Heart left ventricle (tissue), 13 donors: ENCODE measurements at regions not wholly inside any gene's neighbourhood (a gene's known extent, or its start where the extent isn't known, plus 50 kb on each side); places are given as distances from the start of the nearest gene placed in this dataset.

Source experiments
- POLR2A ChIP-seq, 2 donors: fragments of 450-650 bp; IDR thresholded peaks; one replicate each; pipeline ENCODE4 v1.6.1; 2017; ENCODE audit warnings: antibody characterized with exemption in 2 of 2, mild to moderate bottlenecking in 2 of 2, moderate library complexity in 2 of 2
- TF ChIP-seq, protein P1 (sequence below), 12 donors: fragments of 200-600 bp; sonication (generic) in 4 of 12; IDR thresholded peaks; one replicate each; pipeline versions ENCODE4 v1.5.0 to v1.8.0; 2018 to 2022; ENCODE audit warnings: antibody characterized with exemption in 12 of 12, mild to moderate bottlenecking in 5 of 12
- donor health status: ischemic (EF 13 %, LVEDD 7.1; RV severe dilation, severe dysfunction).
- donor health status: DM: no; HTN: yes; CAD: no.
- donor health status: DM: no; HTN: no; CAD: no.
- donor health status: ischemic (EF 25% LVEDD 6.9; RV normal size, moderate dysfunction).
- donor health status: ischemic (EF 25% LVEDD 5.7; RV mildly dilated, moderate dysfunction).
- donor health status: ischemic (EF 35%, LVEDD 5.7; RV mildly dilated, moderate dysfunction).
- donor health status: nonischemic (EF 11% LVEDD 7.7; RV severe dilation, severe dysfunction).
- donor health status: DM: yes; HTN: yes; CAD: no.
- donor health status: PGD.
- donor health status: ischemic (EF 29% LVEDD 5.4; RV normal size, mild dysfunction).
- donor health status: nonischemic (EF 23%, LVEDD 6.1; RV moderate dilation, normal function).

DNA sequence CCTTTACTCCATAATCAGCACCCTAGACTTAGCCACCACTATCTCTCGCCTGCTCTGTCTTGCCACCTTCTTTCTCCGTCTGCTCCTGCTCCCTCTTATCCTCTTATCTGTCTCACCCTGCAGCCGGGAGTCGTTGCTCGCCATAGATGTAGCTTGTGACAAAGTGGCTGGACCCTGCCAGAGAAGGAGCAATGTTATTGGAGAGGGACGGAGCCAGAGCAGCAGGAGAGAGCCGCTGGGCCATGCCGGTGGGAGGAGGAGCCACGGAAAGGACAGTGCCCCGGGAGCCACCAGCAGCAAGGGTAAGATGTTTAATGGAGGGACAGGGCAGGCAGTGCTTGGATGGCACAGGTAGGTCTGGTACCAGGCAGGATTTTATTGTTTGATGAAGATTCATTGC, 137.3 kb downstream of the SEC61B start:
- TF ChIP-seq, protein P1, sequence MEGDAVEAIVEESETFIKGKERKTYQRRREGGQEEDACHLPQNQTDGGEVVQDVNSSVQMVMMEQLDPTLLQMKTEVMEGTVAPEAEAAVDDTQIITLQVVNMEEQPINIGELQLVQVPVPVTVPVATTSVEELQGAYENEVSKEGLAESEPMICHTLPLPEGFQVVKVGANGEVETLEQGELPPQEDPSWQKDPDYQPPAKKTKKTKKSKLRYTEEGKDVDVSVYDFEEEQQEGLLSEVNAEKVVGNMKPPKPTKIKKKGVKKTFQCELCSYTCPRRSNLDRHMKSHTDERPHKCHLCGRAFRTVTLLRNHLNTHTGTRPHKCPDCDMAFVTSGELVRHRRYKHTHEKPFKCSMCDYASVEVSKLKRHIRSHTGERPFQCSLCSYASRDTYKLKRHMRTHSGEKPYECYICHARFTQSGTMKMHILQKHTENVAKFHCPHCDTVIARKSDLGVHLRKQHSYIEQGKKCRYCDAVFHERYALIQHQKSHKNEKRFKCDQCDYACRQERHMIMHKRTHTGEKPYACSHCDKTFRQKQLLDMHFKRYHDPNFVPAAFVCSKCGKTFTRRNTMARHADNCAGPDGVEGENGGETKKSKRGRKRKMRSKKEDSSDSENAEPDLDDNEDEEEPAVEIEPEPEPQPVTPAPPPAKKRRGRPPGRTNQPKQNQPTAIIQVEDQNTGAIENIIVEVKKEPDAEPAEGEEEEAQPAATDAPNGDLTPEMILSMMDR (IDR thresholded peaks at IDR 0.05) = no peak
- no peak for TF ChIP-seq POLR2A (IDR thresholded peaks at IDR 0.05)
